ENCODE measurements at regions not wholly inside any gene's neighbourhood (a gene's known extent, or its start where the extent isn't known, plus 50 kb on each side); places are given as distances from the start of the nearest gene placed in this dataset.

DNA sequence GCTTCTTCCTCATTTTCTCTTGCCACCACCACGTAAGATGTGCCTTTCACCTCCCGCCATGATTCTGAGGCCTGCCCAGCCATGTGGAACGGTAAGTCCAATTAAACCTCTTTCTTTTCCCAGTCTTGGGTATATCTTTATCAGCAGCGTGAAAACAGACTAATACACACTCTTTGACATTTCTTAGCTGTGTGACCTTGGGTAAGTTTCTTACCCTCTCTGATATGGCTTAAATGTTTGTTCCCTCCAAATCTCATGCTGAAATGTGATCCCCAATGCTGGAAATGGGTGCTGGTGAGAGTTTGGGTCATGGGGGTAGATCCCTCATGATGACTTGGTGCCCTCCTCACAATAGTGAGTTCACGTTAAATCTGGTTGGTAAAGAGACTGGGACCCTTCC is 188.8 kb upstream of the IRX4 start:
- TF ChIP-seq, protein P1, sequence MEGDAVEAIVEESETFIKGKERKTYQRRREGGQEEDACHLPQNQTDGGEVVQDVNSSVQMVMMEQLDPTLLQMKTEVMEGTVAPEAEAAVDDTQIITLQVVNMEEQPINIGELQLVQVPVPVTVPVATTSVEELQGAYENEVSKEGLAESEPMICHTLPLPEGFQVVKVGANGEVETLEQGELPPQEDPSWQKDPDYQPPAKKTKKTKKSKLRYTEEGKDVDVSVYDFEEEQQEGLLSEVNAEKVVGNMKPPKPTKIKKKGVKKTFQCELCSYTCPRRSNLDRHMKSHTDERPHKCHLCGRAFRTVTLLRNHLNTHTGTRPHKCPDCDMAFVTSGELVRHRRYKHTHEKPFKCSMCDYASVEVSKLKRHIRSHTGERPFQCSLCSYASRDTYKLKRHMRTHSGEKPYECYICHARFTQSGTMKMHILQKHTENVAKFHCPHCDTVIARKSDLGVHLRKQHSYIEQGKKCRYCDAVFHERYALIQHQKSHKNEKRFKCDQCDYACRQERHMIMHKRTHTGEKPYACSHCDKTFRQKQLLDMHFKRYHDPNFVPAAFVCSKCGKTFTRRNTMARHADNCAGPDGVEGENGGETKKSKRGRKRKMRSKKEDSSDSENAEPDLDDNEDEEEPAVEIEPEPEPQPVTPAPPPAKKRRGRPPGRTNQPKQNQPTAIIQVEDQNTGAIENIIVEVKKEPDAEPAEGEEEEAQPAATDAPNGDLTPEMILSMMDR (IDR thresholded peaks at IDR 0.05), result no peak
- TF ChIP-seq POLR2A (IDR thresholded peaks at IDR 0.05), result no peak

Data from body of pancreas (tissue), 4 donors.